ENCODE measurements at regions not wholly inside any gene's neighbourhood (a gene's known extent, or its start where the extent isn't known, plus 50 kb on each side); places are given as distances from the start of the nearest gene placed in this dataset.

DNA sequence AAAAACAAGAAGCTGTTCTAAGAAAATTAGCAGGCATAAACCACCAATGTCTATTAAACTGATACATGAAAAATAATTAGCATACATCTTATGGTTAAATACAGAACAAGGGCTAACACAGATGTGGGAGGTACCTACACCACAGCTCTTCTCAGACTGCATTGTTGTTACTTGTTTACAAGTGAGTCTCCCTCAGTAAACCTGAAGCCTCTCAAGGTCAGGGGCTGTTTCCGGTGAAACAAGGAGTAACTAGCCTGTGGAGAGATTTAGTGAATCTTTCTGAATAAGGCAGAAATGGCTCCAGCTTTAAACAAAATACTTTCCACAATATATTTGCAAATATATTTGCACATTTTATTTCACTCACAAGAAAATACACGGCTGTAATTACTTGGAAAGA, 244.0 kb downstream of the FIGN start:
- Histone ChIP-seq H3K4me2 (no peak overlapping the region), H3K27ac (no peak overlapping the region), H2AFZ (ENCODE audit: low read depth) (no peak overlapping the region), H3K27me3 (ENCODE audit: insufficient read depth, low read depth) (no peaks in the 10 kb centered on the region), H3K4me1 (ENCODE audit: low read depth, poor library complexity, severe bottlenecking) (no peaks in the 10 kb centered on the region), H3K9ac (no peak overlapping the region), H3K36me3 (ENCODE audit: insufficient read depth) (no peaks in the 10 kb centered on the region), H3K79me2 (ENCODE audit: insufficient read depth, low read depth) (no peaks in the 10 kb centered on the region), H3K4me3 (IDR thresholded peaks at IDR 0.05; ENCODE audit: insufficient read depth, low read depth, low read length) (no peak overlapping the region), H4K20me1 (ENCODE audit: insufficient read depth) (no peaks in the 10 kb centered on the region)
- TF ChIP-seq, protein P1, sequence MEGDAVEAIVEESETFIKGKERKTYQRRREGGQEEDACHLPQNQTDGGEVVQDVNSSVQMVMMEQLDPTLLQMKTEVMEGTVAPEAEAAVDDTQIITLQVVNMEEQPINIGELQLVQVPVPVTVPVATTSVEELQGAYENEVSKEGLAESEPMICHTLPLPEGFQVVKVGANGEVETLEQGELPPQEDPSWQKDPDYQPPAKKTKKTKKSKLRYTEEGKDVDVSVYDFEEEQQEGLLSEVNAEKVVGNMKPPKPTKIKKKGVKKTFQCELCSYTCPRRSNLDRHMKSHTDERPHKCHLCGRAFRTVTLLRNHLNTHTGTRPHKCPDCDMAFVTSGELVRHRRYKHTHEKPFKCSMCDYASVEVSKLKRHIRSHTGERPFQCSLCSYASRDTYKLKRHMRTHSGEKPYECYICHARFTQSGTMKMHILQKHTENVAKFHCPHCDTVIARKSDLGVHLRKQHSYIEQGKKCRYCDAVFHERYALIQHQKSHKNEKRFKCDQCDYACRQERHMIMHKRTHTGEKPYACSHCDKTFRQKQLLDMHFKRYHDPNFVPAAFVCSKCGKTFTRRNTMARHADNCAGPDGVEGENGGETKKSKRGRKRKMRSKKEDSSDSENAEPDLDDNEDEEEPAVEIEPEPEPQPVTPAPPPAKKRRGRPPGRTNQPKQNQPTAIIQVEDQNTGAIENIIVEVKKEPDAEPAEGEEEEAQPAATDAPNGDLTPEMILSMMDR (conservative IDR thresholded peaks at IDR 0.05; ENCODE audit: low read depth, low read length) = no peak

DNA sequence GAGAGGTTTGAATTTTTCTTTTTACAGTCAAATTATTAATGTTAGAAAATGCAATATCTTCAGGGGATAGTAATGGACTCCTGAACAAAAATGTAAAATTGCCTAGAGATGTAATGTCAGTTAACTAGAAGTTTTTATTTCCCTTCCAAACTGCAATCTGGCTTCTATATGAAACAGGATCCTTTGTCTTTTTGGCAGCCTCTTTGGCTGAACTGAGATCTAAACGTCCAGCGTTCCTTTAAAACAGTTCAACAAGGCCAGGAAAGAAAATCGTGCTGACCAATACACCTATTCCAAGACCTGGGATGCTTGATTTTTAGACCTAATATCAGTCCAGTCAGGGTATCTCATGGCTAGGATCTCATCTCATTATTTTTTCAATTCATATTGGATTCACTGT, 245.5 kb downstream of the FIGN start:
- no peaks in the 10 kb centered on the region for H3K36me3 ChIP-seq (ENCODE audit: insufficient read depth)
- H3K4me1 ChIP-seq (ENCODE audit: low read depth, poor library complexity, severe bottlenecking) = no peaks in the 10 kb centered on the region
- H3K27me3 ChIP-seq (ENCODE audit: insufficient read depth, low read depth) = no peaks in the 10 kb centered on the region
- no peak overlapping the region for H3K9ac ChIP-seq
- no peak overlapping the region for H3K4me3 ChIP-seq (IDR thresholded peaks at IDR 0.05; ENCODE audit: insufficient read depth, low read depth, low read length)
- no peak overlapping the region for H3K27ac ChIP-seq
- no peak overlapping the region for H2AFZ ChIP-seq (ENCODE audit: low read depth)
- H4K20me1 ChIP-seq (ENCODE audit: insufficient read depth) = no peaks in the 10 kb centered on the region
- H3K4me2 ChIP-seq = no peak overlapping the region
- H3K79me2 ChIP-seq (ENCODE audit: insufficient read depth, low read depth) = no peaks in the 10 kb centered on the region
- TF ChIP-seq, protein P1 (conservative IDR thresholded peaks at IDR 0.05; ENCODE audit: low read depth, low read length) = no peak

DNA sequence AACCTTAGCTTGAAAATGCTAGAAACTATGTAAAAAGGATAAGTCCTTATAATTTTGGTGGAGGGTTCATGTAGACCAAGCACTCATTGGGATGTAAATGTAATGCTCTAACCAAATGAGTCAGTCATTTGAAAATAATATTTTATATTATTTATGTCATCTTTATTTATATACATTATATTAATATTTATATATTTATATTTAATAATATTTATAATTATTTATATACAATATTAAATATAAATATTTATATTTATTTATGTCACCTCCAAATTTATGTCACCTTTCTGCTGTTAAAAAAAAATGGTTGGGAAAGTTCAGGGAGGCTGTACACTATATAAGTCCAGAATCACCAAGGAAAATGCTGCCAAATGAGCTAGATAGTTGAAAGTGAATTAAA, 254.3 kb downstream of the FIGN start:
- Histone ChIP-seq H3K4me2 (no peak overlapping the region), H3K27me3 (ENCODE audit: insufficient read depth, low read depth) (no peaks in the 10 kb centered on the region), H4K20me1 (ENCODE audit: insufficient read depth) (no peaks in the 10 kb centered on the region), H3K36me3 (ENCODE audit: insufficient read depth) (no peaks in the 10 kb centered on the region), H3K4me1 (ENCODE audit: low read depth, poor library complexity, severe bottlenecking) (no peaks in the 10 kb centered on the region), H3K27ac (no peak overlapping the region), H3K79me2 (ENCODE audit: insufficient read depth, low read depth) (no peaks in the 10 kb centered on the region), H2AFZ (ENCODE audit: low read depth) (no peak overlapping the region), H3K9ac (no peak overlapping the region), H3K4me3 (IDR thresholded peaks at IDR 0.05; ENCODE audit: insufficient read depth, low read depth, low read length) (no peak overlapping the region)
- TF ChIP-seq, protein P1 (conservative IDR thresholded peaks at IDR 0.05; ENCODE audit: low read depth, low read length) = no peak

DNA sequence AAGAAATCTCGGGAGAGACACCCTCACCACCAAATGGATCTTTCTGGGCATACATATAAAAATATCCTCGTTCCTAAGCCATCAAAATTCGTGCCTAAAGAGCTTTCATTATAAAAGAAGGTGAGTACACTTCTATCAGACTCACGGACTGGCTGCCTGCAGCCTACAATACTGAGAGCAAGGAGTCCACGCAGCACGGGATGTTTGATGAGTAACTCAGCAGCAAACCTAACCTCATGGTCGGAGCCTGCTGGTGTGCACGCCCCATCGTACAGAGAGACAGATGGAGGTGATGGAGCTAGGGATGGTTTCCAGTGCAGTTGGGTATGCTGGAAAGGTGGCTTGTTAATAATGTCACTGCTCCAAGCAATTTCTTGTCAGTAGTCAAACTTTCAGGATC, 256.2 kb downstream of the FIGN start:
- no peaks in the 10 kb centered on the region for H3K4me1 ChIP-seq (ENCODE audit: low read depth, poor library complexity, severe bottlenecking)
- H2AFZ ChIP-seq (ENCODE audit: low read depth) = no peak overlapping the region
- no peaks in the 10 kb centered on the region for H3K79me2 ChIP-seq (ENCODE audit: insufficient read depth, low read depth)
- H3K4me2 ChIP-seq = no peak overlapping the region
- H3K9ac ChIP-seq = no peak overlapping the region
- TF ChIP-seq, protein P1 (conservative IDR thresholded peaks at IDR 0.05; ENCODE audit: low read depth, low read length) = no peak
- no peaks in the 10 kb centered on the region for H3K27me3 ChIP-seq (ENCODE audit: insufficient read depth, low read depth)
- no peak overlapping the region for H3K27ac ChIP-seq
- no peaks in the 10 kb centered on the region for H4K20me1 ChIP-seq (ENCODE audit: insufficient read depth)
- H3K4me3 ChIP-seq (IDR thresholded peaks at IDR 0.05; ENCODE audit: insufficient read depth, low read depth, low read length) = no peak overlapping the region
- H3K36me3 ChIP-seq (ENCODE audit: insufficient read depth) = no peaks in the 10 kb centered on the region

DNA sequence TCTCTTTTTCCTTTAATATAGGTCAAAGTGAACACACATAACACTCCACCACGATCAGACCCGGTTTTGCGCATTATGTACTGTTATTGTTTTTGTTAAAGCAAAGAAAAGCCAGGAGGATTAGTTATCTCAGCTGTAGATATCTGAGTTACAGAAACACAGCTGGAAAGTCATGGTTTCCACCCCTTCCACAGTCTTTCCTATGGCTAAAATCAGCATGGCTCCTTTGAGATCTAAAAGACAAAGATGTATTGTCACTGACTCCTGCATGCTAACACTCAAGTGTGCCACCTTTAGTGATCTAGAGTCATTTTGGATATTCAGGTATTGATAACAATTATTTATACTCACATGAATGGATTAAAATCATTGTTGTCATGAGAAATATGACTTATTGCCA, 260.0 kb downstream of the FIGN start:
- Histone ChIP-seq H4K20me1 (ENCODE audit: insufficient read depth) (no peaks in the 10 kb centered on the region), H3K4me3 (IDR thresholded peaks at IDR 0.05; ENCODE audit: insufficient read depth, low read depth, low read length) (no peak overlapping the region), H3K4me2 (no peak overlapping the region), H3K9ac (no peak overlapping the region), H3K27me3 (ENCODE audit: insufficient read depth, low read depth) (no peaks in the 10 kb centered on the region), H3K79me2 (ENCODE audit: insufficient read depth, low read depth) (no peaks in the 10 kb centered on the region), H3K36me3 (ENCODE audit: insufficient read depth) (no peaks in the 10 kb centered on the region), H3K27ac (no peak overlapping the region), H3K4me1 (ENCODE audit: low read depth, poor library complexity, severe bottlenecking) (no peaks in the 10 kb centered on the region), H2AFZ (ENCODE audit: low read depth) (no peak overlapping the region)
- TF ChIP-seq, protein P1 (conservative IDR thresholded peaks at IDR 0.05; ENCODE audit: low read depth, low read length) = no peak
